ENCODE measurements at regions not wholly inside any gene's neighbourhood (a gene's known extent, or its start where the extent isn't known, plus 50 kb on each side); places are given as distances from the start of the nearest gene placed in this dataset.

DNA sequence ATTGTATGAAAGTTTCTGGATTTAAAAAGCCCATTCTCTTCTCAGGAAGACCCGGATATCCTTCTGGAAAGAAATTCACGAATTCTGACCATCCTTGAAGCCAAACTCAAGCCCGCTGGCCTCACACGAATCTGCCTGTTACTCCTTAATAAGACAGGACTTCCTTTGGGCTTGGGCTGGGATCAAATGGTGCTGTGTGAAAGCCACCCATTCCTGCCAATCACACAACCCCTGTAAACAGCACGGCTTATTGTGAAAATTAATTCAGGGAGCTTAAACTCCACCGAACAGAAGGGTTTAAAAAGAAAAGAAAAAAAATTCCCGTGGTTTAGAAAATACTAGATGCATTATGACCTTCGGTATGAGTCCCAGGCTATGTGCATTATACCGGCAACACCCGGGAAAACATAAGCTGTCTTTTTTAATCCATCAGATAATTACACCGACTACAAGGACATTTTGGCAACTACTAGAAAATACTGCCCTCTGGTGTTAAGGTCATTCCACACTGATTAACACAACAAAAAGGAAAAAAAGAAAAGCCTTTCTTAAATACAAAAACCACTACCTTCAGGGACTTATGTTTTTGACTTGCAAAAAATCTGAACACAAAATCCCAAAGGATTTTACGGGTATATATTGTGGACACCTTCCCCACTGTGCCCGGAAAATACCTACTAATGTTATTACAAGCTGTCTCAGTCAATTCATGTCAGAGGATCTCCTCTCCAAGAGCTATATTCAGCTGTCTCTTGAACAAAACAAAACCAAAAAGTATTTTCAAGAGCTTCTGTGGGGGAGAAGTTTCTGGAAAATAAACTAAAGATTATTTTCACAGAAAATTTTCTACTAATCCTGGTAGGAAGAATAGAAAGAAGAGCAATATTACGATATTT is 76.0 kb upstream of the LSM14A start:
- Histone ChIP-seq H3K4me3 (no peak overlapping the region), H3K4me2 (no peak overlapping the region)
- no peak for TF ChIP-seq Cebpa-rat (IDR thresholded peaks at IDR 0.05)

DNA sequence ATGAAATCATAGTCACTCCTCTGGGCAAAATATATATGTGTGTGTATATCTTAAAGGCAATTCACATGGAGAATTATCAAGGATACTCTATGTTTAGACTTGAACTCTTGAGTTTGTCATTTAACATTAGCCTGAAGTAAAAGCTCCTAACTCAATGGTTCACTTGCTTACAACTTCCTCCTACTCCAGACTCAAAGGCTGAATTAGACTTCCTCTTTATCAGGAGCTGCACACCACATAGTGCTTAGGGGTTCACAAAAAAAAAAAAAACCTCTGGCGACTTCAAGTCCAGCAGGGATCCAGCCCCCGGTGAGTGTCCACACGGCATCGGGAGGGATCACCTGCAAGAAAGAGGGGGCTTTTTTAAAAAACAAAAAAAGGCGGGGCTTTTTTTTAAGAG is 68.2 kb upstream of the LSM14A start:
- Histone ChIP-seq H3K27me3 (no peaks in the 10 kb centered on the region), H3K36me3 (no peaks in the 10 kb centered on the region), H4K20me1 (no peaks in the 10 kb centered on the region), H3K4me1 (peaks cover 8 to 27% (median 20%) of the 10 kb centered on the region in 10 experiments; a peak in 19 of 20 replicates), H3K4me3 (no peak overlapping the region), H3K4me2 (peak overlapping the region in 8 of 11 experiments; percentile 8 to 73 (median 43); a peak in 11 of 22 replicates), H3K9ac (no peak overlapping the region; a peak in 1 of 22 replicates), H3K9me3 (replicated peaks in 1 of 11) (no peaks in the 10 kb centered on the region), H3K27ac (no peak overlapping the region)
- TF ChIP-seq Cebpa-rat (IDR thresholded peaks at IDR 0.05), result no peak

More for the DNA sequence above, 76.0 kb upstream of the LSM14A start:
- H3K9me3 ChIP-seq (replicated peaks in 1 of 11), result no peaks in the 10 kb centered on the region
- no peak overlapping the region for H3K9ac ChIP-seq
- H3K4me1 ChIP-seq, result peaks cover 0 to 4% (median under 1%) of the 10 kb centered on the region in 10 experiments; a peak in 9 of 20 replicates
- H3K27ac ChIP-seq, result no peak overlapping the region
- no peaks in the 10 kb centered on the region for H4K20me1 ChIP-seq
- no peaks in the 10 kb centered on the region for H3K36me3 ChIP-seq
- H3K27me3 ChIP-seq, result no peaks in the 10 kb centered on the region

DNA sequence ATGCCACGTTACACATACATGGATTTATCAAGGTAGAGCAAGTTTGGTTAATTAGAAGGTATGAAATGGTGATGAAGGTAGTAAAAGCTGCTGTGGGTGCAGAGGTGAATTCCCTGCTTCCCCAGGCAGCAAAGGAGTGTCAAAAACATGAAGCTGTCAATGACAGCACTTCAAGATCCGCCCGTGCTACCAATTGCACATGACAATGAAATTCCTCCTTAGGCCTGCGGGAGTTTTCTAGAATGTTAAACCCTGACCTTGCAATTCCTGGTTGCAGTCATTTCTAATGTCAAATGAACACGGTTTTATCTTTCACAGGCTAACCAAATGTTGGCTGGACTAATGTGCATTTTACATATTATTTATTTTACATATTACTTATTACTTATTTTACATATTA is 67.7 kb upstream of the LSM14A start:
- Histone ChIP-seq H4K20me1 (no peaks in the 10 kb centered on the region), H3K27me3 (no peaks in the 10 kb centered on the region), H3K9ac (no peak overlapping the region; a peak in 1 of 22 replicates), H3K4me1 (peaks cover 8 to 30% (median 22%) of the 10 kb centered on the region in 10 experiments; a peak in 19 of 20 replicates), H3K27ac (no peak overlapping the region), H3K4me2 (peak overlapping the region in 8 of 11 experiments; percentile 8 to 73 (median 43); a peak in 10 of 22 replicates), H3K9me3 (replicated peaks in 1 of 11) (no peaks in the 10 kb centered on the region), H3K4me3 (no peak overlapping the region), H3K36me3 (no peaks in the 10 kb centered on the region)
- TF ChIP-seq Cebpa-rat (IDR thresholded peaks at IDR 0.05), result no peak

DNA sequence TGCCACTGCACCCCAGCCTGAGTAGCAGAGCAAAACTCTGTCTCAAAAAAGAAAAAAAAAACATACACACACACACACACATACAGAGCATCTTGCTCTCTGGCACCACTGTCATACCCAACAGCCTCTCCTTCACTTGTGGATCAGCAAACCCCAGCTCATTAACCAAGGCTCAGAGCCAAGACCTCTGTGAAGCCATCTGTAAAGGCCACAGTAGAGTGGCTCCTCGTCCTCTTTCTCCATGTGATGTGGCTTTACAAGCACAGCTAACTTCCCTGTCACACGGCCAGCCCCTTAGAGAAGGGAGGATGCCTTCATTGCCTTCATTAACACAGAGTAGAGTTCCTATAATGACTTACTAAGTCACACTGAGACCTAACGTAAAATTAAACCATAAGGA is 62.7 kb upstream of the LSM14A start:
- Histone ChIP-seq H3K27ac (no peak overlapping the region), H3K4me1 (peaks cover under 1 to 10% (median under 1%) of the 10 kb centered on the region in 10 experiments; a peak in 12 of 20 replicates), H3K27me3 (no peaks in the 10 kb centered on the region), H3K9ac (no peak overlapping the region), H3K4me3 (no peak overlapping the region), H3K4me2 (peak overlapping the region in 4 of 11 experiments; percentile 0 to 25 (median 10); a peak in 3 of 22 replicates), H4K20me1 (no peaks in the 10 kb centered on the region), H3K36me3 (no peaks in the 10 kb centered on the region), H3K9me3 (replicated peaks in 1 of 11) (no peaks in the 10 kb centered on the region)
- no peak for TF ChIP-seq Cebpa-rat (IDR thresholded peaks at IDR 0.05)

DNA sequence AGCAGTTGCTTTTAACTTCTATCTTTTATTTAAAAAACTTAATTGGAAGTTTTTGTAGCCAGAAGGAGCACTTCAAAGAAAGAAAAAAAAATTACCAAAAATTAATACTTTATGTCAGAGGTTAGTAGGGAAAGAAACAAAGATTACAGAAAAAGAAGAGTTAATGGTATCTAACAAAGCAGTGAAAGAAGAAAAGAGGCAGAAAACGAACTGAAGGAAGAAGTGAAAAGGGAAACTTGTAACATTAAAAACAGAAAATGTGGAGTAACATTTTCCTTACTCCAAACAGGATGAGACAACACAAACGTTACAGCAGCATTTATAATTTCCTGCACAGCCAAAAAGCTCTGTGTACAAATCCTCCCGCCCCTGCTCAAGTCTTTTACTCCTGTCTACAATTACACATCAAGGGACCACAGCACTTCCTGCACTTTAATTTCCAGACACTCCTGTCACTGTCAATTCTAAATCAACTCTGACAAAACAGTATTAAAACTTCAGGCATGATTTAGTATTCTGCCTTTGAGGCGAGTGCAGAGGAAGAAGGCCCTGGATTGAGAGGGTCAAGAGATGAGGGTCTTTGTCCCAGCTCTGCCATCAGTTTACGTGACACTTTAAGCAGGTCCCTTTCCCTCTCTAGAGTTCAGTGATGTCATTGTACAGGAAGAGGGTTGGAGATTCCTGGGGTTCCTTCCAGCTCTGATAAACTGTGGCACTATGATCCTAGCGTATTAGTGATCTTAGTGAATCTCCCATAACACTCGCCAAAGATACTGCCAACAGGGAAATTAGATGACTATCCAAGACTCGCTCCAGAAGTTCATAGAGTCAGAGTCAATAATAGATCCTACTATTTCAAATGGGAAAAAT is 53.2 kb upstream of the LSM14A start:
- TF ChIP-seq Cebpa-rat (IDR thresholded peaks at IDR 0.05), result no peak
- Histone ChIP-seq H3K4me1 (peaks cover 10 to 31% (median 22%) of the 10 kb centered on the region in 10 experiments; a peak in 19 of 20 replicates), H3K9me3 (replicated peaks in 1 of 11) (no peaks in the 10 kb centered on the region), H4K20me1 (no peaks in the 10 kb centered on the region), H3K36me3 (no peaks in the 10 kb centered on the region), H3K9ac (peak overlapping the region in 1 of 11 experiments; percentile 51; a peak in 3 of 22 replicates), H3K27me3 (no peaks in the 10 kb centered on the region), H3K4me2 (peak overlapping the region in 10 of 11 experiments; percentile 1 to 50 (median 20); a peak in 15 of 22 replicates), H3K27ac (no peak overlapping the region), H3K4me3 (no peak overlapping the region)

DNA sequence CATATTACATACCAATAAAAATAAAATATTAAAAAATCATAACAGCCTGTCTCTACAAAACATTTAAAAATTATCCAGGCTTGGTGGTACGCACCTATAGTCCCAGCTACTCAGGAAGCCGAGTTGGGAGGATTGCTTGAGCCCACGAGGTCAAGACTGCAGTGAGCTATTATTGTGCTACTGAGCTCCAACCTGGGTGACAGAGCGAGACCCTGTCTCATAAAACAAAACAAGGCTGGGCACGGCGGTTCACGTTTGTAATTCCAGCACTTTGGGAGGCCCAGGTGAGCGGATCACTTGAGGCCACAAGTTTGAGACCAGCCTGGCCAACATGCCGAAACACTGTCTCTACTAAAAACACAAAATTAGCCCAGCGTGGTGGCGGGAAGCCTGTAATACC is 52.2 kb upstream of the LSM14A start:
- Histone ChIP-seq H3K27ac (no peak overlapping the region), H3K27me3 (no peaks in the 10 kb centered on the region), H3K4me3 (no peak overlapping the region), H3K4me1 (peaks cover 10 to 31% (median 22%) of the 10 kb centered on the region in 10 experiments; a peak in 19 of 20 replicates), H3K9me3 (replicated peaks in 1 of 11) (no peaks in the 10 kb centered on the region), H3K36me3 (no peaks in the 10 kb centered on the region), H3K9ac (no peak overlapping the region), H4K20me1 (no peaks in the 10 kb centered on the region), H3K4me2 (no peak overlapping the region)
- no peak for TF ChIP-seq Cebpa-rat (IDR thresholded peaks at IDR 0.05)

DNA sequence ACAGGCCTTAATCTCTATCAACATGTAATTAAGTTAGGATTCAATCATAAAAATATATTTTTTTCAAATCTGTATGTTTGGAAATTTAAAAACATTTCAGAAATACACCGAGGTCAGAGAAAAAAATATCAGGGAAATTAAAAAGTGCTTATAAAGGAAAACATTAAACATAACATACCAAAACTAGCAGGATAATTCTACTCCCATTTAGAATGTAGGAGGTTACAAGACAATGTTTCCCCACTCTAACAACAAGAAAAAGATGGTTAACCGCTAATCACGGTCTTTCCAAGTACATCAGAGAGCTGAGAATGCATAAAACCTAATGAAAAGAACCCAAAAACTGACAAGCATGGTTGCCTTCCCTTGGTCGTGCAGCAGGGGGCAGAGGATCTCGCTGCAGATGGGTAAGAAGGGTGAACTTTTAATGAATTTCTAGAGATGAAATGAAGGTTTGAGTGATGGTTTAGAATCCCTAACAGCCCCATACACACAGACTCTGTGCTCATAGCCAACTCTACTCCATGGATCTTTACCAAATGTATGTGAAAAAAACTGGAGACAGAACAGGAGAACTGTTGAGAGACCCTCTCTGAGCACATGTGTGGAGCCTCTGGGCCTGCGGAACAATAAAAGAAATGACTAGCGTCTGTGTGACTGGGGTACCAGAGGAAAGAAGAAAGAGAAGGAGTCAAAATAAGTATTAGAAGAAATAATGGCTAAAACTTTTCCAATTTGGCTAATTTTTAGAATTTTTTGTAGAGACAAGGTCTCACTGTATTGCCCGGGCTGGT is 51.3 kb upstream of the LSM14A start:
- Histone ChIP-seq H3K36me3 (no peaks in the 10 kb centered on the region), H3K9me3 (replicated peaks in 1 of 11) (no peaks in the 10 kb centered on the region), H3K4me1 (peaks cover 10 to 24% (median 19%) of the 10 kb centered on the region in 10 experiments; a peak in 19 of 20 replicates), H4K20me1 (no peaks in the 10 kb centered on the region), H3K27me3 (no peaks in the 10 kb centered on the region), H3K4me2 (no peak overlapping the region), H3K9ac (no peak overlapping the region), H3K4me3 (no peak overlapping the region), H3K27ac (no peak overlapping the region)
- TF ChIP-seq Cebpa-rat (IDR thresholded peaks at IDR 0.05), result no peak
